WTC11 (cell line): ENCODE measurements at regions not wholly inside any gene's neighbourhood (a gene's known extent, or its start where the extent isn't known, plus 50 kb on each side); places are given as distances from the start of the nearest gene placed in this dataset.

ENCODE experiments used
- ATAC-seq: fragments of 200-7000 bp; cut with Tn5 transposase; 2 replicates; pipeline ENCODE4 v1.10.0; 2021; ENCODE audit warnings: mild to moderate bottlenecking, moderate library complexity
- CTCF ChIA-PET: fragments of 300-600 bp; sonication (Branson Sonifier 250); formaldehyde crosslinking; loops from one replicate; lab custom pipeline; 2021; ENCODE audit warnings: antibody characterized with exemption; lab: Charles Lee
- POLR2A ChIA-PET: fragments of 350-600 bp; sonication (Branson Sonifier 250); formaldehyde crosslinking; loops from one replicate; lab custom pipeline; 2021; ENCODE audit warnings: antibody characterized with exemption; lab: Charles Lee
- DNase-seq: peaks from one replicate; pipeline ENCODE4 v3.0.0; 2021; ENCODE audit warnings: low spot score
- H3K27ac Mint-ChIP-seq: 2 replicates; pipeline ENCODE4 v1.8.0; 2021; ENCODE audit warnings: mixed read lengths
- H3K27me3 Mint-ChIP-seq: 2 replicates; pipeline ENCODE4 v1.8.0; 2021; ENCODE audit warnings: low read depth, mild to moderate bottlenecking, moderate library complexity, mixed read lengths
- H3K36me3 Mint-ChIP-seq: 2 replicates; pipeline ENCODE4 v1.8.0; 2021; ENCODE audit warnings: mixed read lengths
- H3K4me1 Mint-ChIP-seq: 2 replicates; pipeline ENCODE4 v1.8.0; 2022; ENCODE audit warnings: mixed read lengths
- H3K4me3 Mint-ChIP-seq: 2 replicates; pipeline ENCODE4 v1.8.0; 2021; ENCODE audit warnings: mild to moderate bottlenecking, moderate library complexity, mixed read lengths
- H3K9me3 Mint-ChIP-seq: 2 replicates; pipeline ENCODE4 v1.8.0; 2021; ENCODE audit warnings: mixed read lengths
- ARID4B ChIP-seq: sonication (generic); formaldehyde crosslinking; IDR thresholded peaks from 2 replicates; pipeline ENCODE4 v1.8.0; 2023; ENCODE audit warnings: missing genetic modification reagents, mild to moderate bottlenecking, borderline replicate concordance
- ATF3 ChIP-seq: sonication (generic); formaldehyde crosslinking; conservative IDR thresholded peaks from 2 replicates; pipeline ENCODE4 v1.8.1; 2022; ENCODE audit warnings: mild to moderate bottlenecking, missing genetic modification reagents
- ERG ChIP-seq: fragments of 250-450 bp; sonication (Bioruptor Pico); IDR thresholded peaks from 2 replicates; pipeline ENCODE4 v1.8.0; 2021; ENCODE audit warnings: mild to moderate bottlenecking
- GTF2I ChIP-seq: fragments of 250-450 bp; sonication (Bioruptor Pico); conservative IDR thresholded peaks from 2 replicates; pipeline ENCODE4 v1.4.0; 2021; ENCODE audit warnings: mild to moderate bottlenecking
- JAZF1 ChIP-seq: fragments of 250-450 bp; sonication (Bioruptor Pico); IDR thresholded peaks from 2 replicates; pipeline ENCODE4 v1.9.0; 2021; ENCODE audit warnings: moderate library complexity, mild to moderate bottlenecking, inconsistent platforms
- JUN ChIP-seq: sonication (generic); formaldehyde crosslinking; IDR thresholded peaks from 2 replicates; pipeline ENCODE4 v1.8.0; 2023; ENCODE audit warnings: mild to moderate bottlenecking, missing genetic modification reagents
- PRRX2 ChIP-seq: fragments of 250-450 bp; sonication (Bioruptor Pico); IDR thresholded peaks from 2 replicates; pipeline ENCODE4 v1.8.0; 2021; ENCODE audit warnings: mild to moderate bottlenecking
- RELA ChIP-seq: sonication (generic); formaldehyde crosslinking; IDR thresholded peaks from 2 replicates; pipeline ENCODE4 v1.8.1; 2022; ENCODE audit warnings: missing genetic modification reagents, mild to moderate bottlenecking, borderline replicate concordance
- SMAD3 ChIP-seq: sonication (generic); formaldehyde crosslinking; IDR thresholded peaks from 2 replicates; pipeline ENCODE4 v1.8.0; 2022; ENCODE audit warnings: missing genetic modification reagents, mild to moderate bottlenecking, borderline replicate concordance
- SP1 ChIP-seq: sonication (generic); formaldehyde crosslinking; conservative IDR thresholded peaks from 2 replicates; pipeline ENCODE4 v1.8.1; 2022; ENCODE audit warnings: missing genetic modification reagents
- TEAD4 ChIP-seq: sonication (generic); formaldehyde crosslinking; IDR thresholded peaks from 2 replicates; pipeline ENCODE4 v1.8.0; 2022; ENCODE audit warnings: mild to moderate bottlenecking, missing genetic modification reagents
- ZNF121 ChIP-seq: sonication (generic); formaldehyde crosslinking; IDR thresholded peaks from 2 replicates; pipeline ENCODE4 v1.8.0; 2023; ENCODE audit warnings: missing genetic modification reagents
- ZNF263 ChIP-seq: sonication (generic); formaldehyde crosslinking; IDR thresholded peaks from 2 replicates; pipeline ENCODE4 v1.8.1; 2022; ENCODE audit warnings: low read depth, mild to moderate bottlenecking, moderate library complexity, missing genetic modification reagents
- ZNF281 ChIP-seq: sonication (generic); formaldehyde crosslinking; IDR thresholded peaks from 2 replicates; pipeline ENCODE4 v1.8.0; 2023; ENCODE audit warnings: mild to moderate bottlenecking, missing genetic modification reagents
- ZNF317 ChIP-seq: sonication (generic); formaldehyde crosslinking; IDR thresholded peaks from 2 replicates; pipeline ENCODE4 v1.8.1; 2023; ENCODE audit warnings: low read depth, mild to moderate bottlenecking, moderate library complexity, missing genetic modification reagents, borderline replicate concordance
- ZNF396 ChIP-seq: fragments of 250-450 bp; sonication (Bioruptor Pico); IDR thresholded peaks from 2 replicates; pipeline ENCODE4 v1.8.0; 2021; ENCODE audit warnings: mild to moderate bottlenecking, moderate library complexity, borderline replicate concordance
- ZNF512 ChIP-seq: sonication (generic); formaldehyde crosslinking; IDR thresholded peaks from 2 replicates; pipeline ENCODE4 v1.8.1; 2022; ENCODE audit warnings: missing genetic modification reagents, borderline replicate concordance

- CTCF ChIA-PET: no interaction called here
- H3K4me3 Mint-ChIP-seq: no peak overlapping the region
Measured at GRCh38 chr5:120096413-120096812, 367.7 kb upstream of the PRR16 start.

GRCh38 chr5:120098426-120098825, 365.7 kb upstream of the PRR16 start:
- CTCF ChIA-PET: no interaction called here
- ATAC-seq: no peak
- Mint-ChIP-seq H3K36me3 (no peaks in the 10 kb centered on the region), H3K4me1 (no peaks in the 10 kb centered on the region), H3K27ac (no peak overlapping the region), H3K4me3 (no peak overlapping the region), H3K27me3 (no peaks in the 10 kb centered on the region), H3K9me3 (no peaks in the 10 kb centered on the region)
- POLR2A ChIA-PET: no interaction called here
- DNase-seq: no peak
- TF ChIP-seq ZNF121 (CRISPR knock-in tag): no peak
- no peak for TF ChIP-seq RELA
- TF ChIP-seq JUN (CRISPR knock-in tag): no peak
- TF ChIP-seq ATF3: no peak
- TF ChIP-seq ZNF396: no peak
- TF ChIP-seq SP1 (CRISPR knock-in tag): no peak
- TF ChIP-seq ARID4B (CRISPR knock-in tag): no peak

More at GRCh38 chr5:120096413-120096812, 367.7 kb upstream of the PRR16 start:
- no peak for TF ChIP-seq ERG
- no peak for TF ChIP-seq TEAD4 (CRISPR knock-in tag)
- Mint-ChIP-seq H3K27me3 (no peaks in the 10 kb centered on the region), H3K36me3 (no peaks in the 10 kb centered on the region), H3K9me3 (no peaks in the 10 kb centered on the region), H3K4me1 (no peaks in the 10 kb centered on the region), H3K27ac (no peak overlapping the region)
- POLR2A ChIA-PET: no interaction called here
- DNase-seq (no peak), ATAC-seq (no peak)

GRCh38 chr5:120098902-120099535, 365.1 kb upstream of the PRR16 start:
- Mint-ChIP-seq H3K4me3 (no peak overlapping the region), H3K4me1 (no peaks in the 10 kb centered on the region), H3K27ac (no peak overlapping the region), H3K36me3 (no peaks in the 10 kb centered on the region), H3K9me3 (no peaks in the 10 kb centered on the region)
- ATAC-seq: no peak
- DNase-seq: no peak
- ChIA-PET POLR2A (no interaction called here), CTCF (no interaction called here)
- TF ChIP-seq JAZF1 (CRISPR knock-in tag) (no peak), PRRX2 (CRISPR knock-in tag) (no peak), ZNF281 (CRISPR knock-in tag) (no peak), SMAD3 (CRISPR knock-in tag) (no peak), ZNF263 (CRISPR knock-in tag) (no peak), GTF2I (CRISPR knock-in tag) (no peak), ZNF317 (CRISPR knock-in tag) (no peak), ERG (no peak), ZNF512 (CRISPR knock-in tag) (no peak), SP1 (CRISPR knock-in tag) (no peak)
- TF ChIP-seq, all 79 proteins: peak for 0
- H3K27me3 Mint-ChIP-seq: no peaks in the 10 kb centered on the region
